Adrenal gland (tissue), 5 donors: ENCODE measurements at regions not wholly inside any gene's neighbourhood (a gene's known extent, or its start where the extent isn't known, plus 50 kb on each side); places are given as distances from the start of the nearest gene placed in this dataset.

Experiments
- CTCF ChIP-seq, 6 experiments: fragments of 450-650 bp in 4 of 6; fragments of 200-600 bp in 2 of 6; sonication (generic) in 1 of 6; IDR thresholded peaks; 1 replicate in 5 of 6; 2 replicates in 1 of 6; pipeline versions ENCODE4 v1.5.1 to v1.8.0; 2016 to 2021; ENCODE audit warnings: antibody characterized with exemption in 6 of 6, mild to moderate bottlenecking in 2 of 6, moderate library complexity in 1 of 6
- POLR2A ChIP-seq, 2 donors: fragments of 450-650 bp; IDR thresholded peaks; one replicate each; pipeline ENCODE4 v1.6.1; 2017; ENCODE audit warnings: antibody characterized with exemption in 2 of 2, mild to moderate bottlenecking in 2 of 2, moderate library complexity in 1 of 2
- donor health status: DM: no; HTN: no; CAD: no.

DNA sequence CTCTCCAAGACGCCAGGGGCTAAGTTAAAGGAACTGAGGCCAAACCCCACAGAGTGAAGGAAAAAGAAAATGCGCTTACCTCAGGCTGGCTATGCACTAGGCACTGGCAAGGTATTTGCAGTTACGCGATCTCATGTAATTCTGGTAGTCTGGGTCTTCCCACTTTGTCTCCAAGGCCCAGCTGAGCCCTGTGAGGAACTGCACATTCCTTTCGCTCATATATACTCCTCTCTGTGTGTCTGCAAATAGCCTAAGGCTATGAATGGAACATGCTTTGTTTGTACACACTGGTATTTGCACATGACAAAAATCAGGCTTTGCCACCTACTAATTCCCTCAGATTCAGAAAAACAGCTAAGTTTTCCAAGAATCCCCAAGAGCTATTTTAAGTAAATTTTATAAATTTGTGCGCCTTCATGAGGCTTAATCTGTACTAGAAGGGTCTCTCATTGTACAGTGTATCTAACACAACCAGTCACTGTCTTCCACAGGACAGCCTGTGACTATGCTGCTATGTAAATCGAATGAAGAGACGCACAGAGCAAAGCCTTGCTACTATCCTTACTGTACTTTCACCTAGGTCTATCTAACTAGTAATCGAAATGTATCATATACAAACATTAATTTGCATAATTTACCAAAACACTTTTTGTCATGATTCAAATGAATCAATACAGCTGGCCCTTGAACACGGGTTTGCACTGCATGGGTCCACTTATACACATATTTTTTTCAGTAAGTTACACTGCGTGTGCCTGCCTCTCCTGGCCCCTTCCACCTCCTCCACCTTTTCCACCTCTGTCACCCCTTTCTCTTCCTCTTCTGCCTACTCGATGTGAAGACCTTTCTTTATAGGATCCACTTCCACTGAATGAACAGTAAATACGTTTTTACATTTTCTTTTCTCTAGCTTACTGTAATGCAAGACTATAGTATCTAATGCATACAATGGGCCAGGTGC is 87.0 kb downstream of the SIPA1L2 start:
- TF ChIP-seq CTCF (IDR thresholded peaks at IDR 0.05) (no peak), POLR2A (IDR thresholded peaks at IDR 0.05) (no peak)
